ENCODE measurements at regions not wholly inside any gene's neighbourhood (a gene's known extent, or its start where the extent isn't known, plus 50 kb on each side); places are given as distances from the start of the nearest gene placed in this dataset.

DNA sequence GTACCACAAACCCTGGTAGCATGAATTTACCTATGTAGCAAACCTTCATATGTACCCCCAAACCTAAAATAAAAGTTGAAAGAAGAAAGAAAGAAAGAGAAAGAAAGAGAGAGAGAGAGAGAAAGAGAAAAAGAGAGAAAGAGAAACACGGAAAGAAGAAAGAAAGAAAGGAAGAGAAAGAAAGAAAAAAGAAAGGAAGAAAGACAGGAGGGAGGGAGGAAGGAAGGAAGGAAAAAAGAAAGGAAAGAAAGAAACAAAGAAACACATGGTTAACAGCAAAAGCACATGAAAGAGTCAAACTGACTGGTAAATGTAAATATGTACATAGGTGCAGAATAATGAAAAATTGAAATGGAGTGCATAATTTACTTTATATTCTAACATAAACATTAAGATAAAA, 903.4 kb downstream of the LRFN5 start:
- TF ChIP-seq, protein P1, sequence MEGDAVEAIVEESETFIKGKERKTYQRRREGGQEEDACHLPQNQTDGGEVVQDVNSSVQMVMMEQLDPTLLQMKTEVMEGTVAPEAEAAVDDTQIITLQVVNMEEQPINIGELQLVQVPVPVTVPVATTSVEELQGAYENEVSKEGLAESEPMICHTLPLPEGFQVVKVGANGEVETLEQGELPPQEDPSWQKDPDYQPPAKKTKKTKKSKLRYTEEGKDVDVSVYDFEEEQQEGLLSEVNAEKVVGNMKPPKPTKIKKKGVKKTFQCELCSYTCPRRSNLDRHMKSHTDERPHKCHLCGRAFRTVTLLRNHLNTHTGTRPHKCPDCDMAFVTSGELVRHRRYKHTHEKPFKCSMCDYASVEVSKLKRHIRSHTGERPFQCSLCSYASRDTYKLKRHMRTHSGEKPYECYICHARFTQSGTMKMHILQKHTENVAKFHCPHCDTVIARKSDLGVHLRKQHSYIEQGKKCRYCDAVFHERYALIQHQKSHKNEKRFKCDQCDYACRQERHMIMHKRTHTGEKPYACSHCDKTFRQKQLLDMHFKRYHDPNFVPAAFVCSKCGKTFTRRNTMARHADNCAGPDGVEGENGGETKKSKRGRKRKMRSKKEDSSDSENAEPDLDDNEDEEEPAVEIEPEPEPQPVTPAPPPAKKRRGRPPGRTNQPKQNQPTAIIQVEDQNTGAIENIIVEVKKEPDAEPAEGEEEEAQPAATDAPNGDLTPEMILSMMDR (conservative IDR thresholded peaks at IDR 0.05 in 1 of 2, IDR thresholded peaks at IDR 0.05 in 1 of 2; ENCODE audit: low read depth in 1 of 2, low read length in 2 of 2) = no peak
- TF ChIP-seq EZH2 (IDR thresholded peaks at IDR 0.05; ENCODE audit: low read length, missing control alignments) = no peak
